GM19397 (cell line): ENCODE measurements at regions not wholly inside any gene's neighbourhood (a gene's known extent, or its start where the extent isn't known, plus 50 kb on each side); places are given as distances from the start of the nearest gene placed in this dataset.

Source experiments
- ATAC-seq: cut with Tn5 transposase; IDR thresholded peaks from one replicate; pipeline ENCODE4 v1.9.1; 2021; ENCODE audit warnings: mild to moderate bottlenecking, moderate library complexity; ENCODE audit not compliant: unreplicated experiment

DNA sequence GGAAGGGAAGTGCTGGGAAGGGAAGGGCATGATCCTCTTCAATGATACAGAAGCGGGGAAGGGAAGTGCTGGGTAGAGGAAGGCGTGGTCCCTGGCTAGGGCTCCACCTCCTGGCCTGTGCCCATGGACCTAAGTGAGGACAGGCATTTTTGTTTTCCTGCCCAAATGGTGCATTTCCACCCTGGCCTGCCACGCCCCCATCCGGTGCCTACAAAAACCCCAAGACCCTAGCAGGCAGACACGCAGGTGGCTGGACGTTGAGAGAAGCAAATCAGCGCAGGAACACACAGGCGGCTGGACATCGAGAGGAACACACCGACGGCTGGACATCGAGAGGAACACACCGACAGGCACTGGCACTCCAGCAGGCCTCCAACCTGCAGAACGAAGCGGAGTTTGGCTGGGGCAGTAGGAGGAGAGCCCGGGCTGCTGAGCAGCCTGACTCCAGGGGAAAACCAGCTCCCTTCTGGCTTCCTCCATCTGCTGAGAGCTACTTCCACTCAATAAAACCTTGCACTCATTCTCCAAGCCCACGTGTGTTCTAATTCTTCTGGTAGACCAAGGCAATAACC, 628.3 kb downstream of the BUD13 start:
- no peak for ATAC-seq

DNA sequence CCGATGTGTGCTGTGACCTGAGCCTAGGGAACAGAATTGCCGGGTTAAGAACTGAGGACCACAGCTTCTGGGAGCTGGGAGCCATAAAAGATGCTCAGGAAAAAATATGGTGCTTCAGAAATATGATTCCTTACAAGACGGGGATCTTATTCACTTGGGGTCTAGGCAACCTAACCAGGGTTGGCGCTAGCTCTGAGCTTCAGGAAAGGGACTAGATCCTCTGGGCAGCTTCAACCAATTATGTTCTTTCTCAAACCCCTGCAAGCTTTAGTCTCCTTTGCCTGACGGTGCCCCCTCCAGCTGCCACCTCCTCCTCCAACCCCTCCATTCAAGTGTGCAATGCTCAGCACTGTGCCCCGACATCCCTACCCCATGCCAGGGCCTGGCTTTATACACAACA, 634.1 kb upstream of the CADM1 start:
- no peak for ATAC-seq

DNA sequence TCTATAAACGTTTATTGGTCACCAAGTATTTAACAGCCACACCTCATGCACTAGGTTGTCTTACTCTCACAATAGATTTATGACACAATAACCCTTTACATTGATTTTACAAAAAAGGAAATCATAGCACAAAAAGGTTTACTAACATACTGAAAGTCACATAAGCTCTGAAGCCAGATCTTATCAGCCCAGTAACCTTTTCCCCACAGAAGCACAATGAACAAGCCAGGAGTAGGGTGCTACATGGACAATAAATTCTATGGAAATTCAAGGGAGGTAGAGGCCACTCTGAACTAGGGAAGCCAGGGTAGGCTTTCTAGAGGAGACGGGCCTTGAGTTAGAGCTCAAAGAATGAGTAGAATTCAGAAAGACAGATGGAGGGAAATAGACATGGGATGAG, 633.5 kb upstream of the CADM1 start:
- ATAC-seq: no peak

GRCh38 chr11:116136987-116137674, 632.9 kb upstream of the CADM1 start:
- no peak for ATAC-seq

DNA sequence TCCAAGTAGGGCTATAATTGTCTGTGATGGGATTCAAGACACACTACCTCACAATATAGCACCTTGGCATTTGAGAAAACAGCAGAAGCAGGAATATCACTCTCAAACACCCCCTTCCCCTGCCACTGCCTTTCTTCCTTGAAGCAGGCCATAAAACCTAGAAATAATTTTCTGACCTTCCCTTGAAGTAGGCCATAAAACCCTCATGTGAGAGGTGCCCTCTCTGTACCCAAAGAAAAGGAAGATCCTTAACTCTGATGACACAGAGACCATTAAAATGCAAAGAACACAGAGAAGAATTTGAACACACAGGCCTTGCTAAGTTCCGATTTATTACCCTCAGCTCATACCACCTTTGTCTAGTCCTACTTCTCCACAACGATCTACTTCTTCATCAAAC, 631.7 kb upstream of the CADM1 start:
- no peak for ATAC-seq

- ATAC-seq: no peak
Observed at GRCh38 chr11:116134450-116134849, 630.2 kb upstream of the CADM1 start.

GRCh38 chr11:116132273-116132978, 628.2 kb upstream of the CADM1 start:
- no peak for ATAC-seq

- no peak for ATAC-seq
Observed at GRCh38 chr11:116130122-116130521, 625.9 kb upstream of the CADM1 start.

- no peak for ATAC-seq
Observed at GRCh38 chr11:116129456-116129855, 625.2 kb upstream of the CADM1 start.

DNA sequence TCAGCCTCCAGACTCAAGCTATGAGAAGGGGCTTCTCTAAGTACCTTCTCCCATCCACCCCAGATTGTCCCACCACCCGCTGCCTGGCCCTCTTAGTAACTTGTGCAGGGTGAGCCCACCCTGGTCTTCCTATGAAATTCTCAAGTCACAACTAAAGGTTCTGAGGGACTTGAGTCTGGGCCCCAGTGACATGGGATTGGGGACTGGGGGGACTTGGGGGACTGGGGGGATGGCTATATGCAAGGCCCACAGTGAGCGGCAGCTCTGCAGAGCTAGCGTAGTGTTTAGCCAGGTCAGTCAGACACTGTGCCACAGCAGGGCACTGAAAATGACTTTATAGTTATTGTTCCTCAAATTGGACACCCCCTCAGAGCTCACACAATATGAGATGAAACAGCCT, 622.3 kb upstream of the CADM1 start:
- ATAC-seq: no peak

GRCh38 chr11:116124922-116125714, 620.9 kb upstream of the CADM1 start:
- no peak for ATAC-seq

DNA sequence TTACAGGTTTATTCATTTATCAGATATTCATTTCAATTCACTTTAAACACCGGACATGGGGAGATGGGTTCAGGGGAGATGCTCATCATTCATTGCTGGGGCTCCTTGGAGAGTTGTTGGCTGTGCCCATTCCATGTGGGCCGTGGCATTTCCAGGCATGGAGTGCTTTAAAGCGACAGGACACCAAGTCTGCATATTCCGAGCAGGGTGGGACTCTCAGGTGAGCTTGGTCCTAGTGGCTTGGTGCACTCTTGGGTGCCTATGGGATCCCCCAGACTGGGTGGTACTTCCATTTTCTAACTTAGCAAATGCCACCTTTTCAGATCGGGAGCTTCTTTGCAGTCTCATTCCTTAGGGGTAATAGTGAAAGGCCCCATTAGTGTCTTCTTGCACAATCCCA, 619.5 kb upstream of the CADM1 start:
- no peak for ATAC-seq

DNA sequence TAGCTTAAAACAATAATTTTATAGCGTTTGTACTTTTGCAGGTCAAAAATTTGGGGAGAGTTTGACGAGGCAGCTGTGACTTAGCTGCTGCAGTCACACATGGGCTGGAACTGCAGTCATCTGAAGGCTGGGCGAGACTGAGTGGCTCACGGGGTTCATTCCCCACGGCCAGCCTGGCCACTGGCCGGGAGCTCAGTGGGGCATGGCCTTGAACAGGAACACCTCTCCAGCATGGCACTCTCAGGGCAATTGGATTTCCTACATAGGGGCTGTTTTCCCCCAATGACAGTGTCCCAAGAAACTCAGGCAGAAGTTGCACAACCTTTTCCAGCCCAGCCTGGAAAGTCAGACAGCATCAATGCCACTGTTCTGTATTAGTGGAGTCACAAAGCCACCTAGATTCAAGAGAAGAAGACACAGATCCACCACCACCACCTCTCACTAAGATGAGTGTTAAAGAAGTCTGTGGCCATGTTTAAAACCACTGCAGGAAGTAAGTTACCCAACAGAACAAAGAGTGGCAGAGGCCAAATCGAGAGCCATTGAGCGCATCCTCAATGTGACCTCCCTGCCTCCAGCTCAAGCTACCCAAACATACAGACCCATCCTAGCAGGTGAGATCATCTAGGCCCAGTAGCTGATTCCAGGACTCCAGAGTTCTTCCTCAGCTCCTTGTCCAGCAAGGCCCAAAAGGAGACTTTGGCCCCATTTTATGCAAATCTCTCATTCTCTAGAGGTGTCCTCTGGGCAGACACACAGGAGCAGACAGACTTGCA, 618.7 kb upstream of the CADM1 start:
- no peak for ATAC-seq

- ATAC-seq: no peak
Observed at GRCh38 chr11:116119158-116119557, 614.9 kb upstream of the CADM1 start.

GRCh38 chr11:116118138-116118470, 613.9 kb upstream of the CADM1 start:
- no peak for ATAC-seq

- ATAC-seq: no peak
Observed at GRCh38 chr11:116117331-116118137, 613.3 kb upstream of the CADM1 start.

DNA sequence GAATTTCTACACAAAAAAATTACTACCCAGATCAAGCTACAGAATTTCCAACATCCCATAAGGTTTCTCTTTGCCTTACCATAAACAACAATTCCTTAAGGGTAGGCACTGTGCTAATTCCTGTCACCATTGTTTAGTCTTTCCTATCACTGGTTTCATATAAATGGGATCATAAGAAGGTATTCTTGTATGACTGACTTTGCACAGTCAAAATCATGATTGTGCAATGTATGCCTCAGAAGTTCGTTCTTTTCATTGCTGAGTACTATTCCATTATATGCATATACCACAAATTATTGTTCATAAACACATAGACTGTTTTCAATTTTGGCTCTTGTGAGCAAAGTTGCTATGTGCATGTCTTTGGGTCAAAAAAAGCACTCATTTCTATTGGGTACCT, 611.6 kb upstream of the CADM1 start:
- no peak for ATAC-seq

DNA sequence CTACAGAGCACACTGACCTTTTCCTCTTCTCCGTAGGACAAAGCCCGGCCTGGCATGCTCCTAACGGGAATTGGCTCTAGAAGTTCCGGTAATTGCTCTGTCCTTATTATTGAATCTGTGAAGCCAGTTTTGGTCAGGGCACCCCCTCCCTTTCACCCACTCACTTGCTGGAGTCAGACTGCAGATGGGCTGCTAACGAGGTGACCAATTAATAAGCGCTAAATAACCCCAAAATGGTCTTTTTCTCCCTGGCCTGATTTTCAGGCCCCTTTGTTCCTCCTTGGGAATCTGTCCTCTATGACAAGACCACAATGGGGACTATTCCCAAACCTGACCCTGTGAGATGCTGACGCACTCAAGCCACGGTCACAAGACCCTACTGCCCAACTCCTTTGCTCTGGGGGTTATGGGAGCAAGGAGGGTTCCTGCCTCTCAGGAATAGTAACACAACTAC, 610.0 kb upstream of the CADM1 start:
- ATAC-seq: no peak

GRCh38 chr11:116112087-116112935, 608.1 kb upstream of the CADM1 start:
- no peak for ATAC-seq
